ENCODE measurements at regions not wholly inside any gene's neighbourhood (a gene's known extent, or its start where the extent isn't known, plus 50 kb on each side); places are given as distances from the start of the nearest gene placed in this dataset.

- TF ChIP-seq, protein P1, sequence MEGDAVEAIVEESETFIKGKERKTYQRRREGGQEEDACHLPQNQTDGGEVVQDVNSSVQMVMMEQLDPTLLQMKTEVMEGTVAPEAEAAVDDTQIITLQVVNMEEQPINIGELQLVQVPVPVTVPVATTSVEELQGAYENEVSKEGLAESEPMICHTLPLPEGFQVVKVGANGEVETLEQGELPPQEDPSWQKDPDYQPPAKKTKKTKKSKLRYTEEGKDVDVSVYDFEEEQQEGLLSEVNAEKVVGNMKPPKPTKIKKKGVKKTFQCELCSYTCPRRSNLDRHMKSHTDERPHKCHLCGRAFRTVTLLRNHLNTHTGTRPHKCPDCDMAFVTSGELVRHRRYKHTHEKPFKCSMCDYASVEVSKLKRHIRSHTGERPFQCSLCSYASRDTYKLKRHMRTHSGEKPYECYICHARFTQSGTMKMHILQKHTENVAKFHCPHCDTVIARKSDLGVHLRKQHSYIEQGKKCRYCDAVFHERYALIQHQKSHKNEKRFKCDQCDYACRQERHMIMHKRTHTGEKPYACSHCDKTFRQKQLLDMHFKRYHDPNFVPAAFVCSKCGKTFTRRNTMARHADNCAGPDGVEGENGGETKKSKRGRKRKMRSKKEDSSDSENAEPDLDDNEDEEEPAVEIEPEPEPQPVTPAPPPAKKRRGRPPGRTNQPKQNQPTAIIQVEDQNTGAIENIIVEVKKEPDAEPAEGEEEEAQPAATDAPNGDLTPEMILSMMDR (IDR thresholded peaks at IDR 0.05): no peak
- no peak for TF ChIP-seq POLR2A (IDR thresholded peaks at IDR 0.05)
These were observed 84.7 kb downstream of the HDGFL1 start for GRCh38 chr6:22653980-22654610.

All from thyroid gland (tissue), 4 donors.